ENCODE measurements at regions not wholly inside any gene's neighbourhood (a gene's known extent, or its start where the extent isn't known, plus 50 kb on each side); places are given as distances from the start of the nearest gene placed in this dataset.

GRCh38 chr7:46742601-46743000 is 821.5 kb upstream of the IGFBP3 start:
- TF ChIP-seq CTCF (IDR thresholded peaks at IDR 0.05) (no peak), POLR2A (IDR thresholded peaks at IDR 0.05) (no peak)

Data from thyroid gland (tissue), 4 donors.